ENCODE measurements at regions not wholly inside any gene's neighbourhood (a gene's known extent, or its start where the extent isn't known, plus 50 kb on each side); places are given as distances from the start of the nearest gene placed in this dataset.

GRCh38 chr5:4243479-4244264, 648.0 kb downstream of the IRX1 start:
- no peak for DNase-seq

GRCh38 chr5:4244306-4244705, 648.7 kb downstream of the IRX1 start:
- DNase-seq: no peak

- DNase-seq: no peak
Measured at GRCh38 chr5:4245076-4245475, 649.4 kb downstream of the IRX1 start.

GRCh38 chr5:4245511-4245910, 649.9 kb downstream of the IRX1 start:
- no peak for DNase-seq

- DNase-seq: no peak
Measured at GRCh38 chr5:4246447-4246846, 650.8 kb downstream of the IRX1 start.

GRCh38 chr5:4250254-4250653, 654.6 kb downstream of the IRX1 start:
- no peak for DNase-seq

- no peak for DNase-seq
Measured at GRCh38 chr5:4252385-4252784, 656.8 kb downstream of the IRX1 start.

GRCh38 chr5:4254736-4255135, 659.1 kb downstream of the IRX1 start:
- no peak for DNase-seq

- no peak for DNase-seq
Measured at GRCh38 chr5:4255441-4255840, 659.8 kb downstream of the IRX1 start.

GRCh38 chr5:4258170-4258569, 662.5 kb downstream of the IRX1 start:
- no peak for DNase-seq

GRCh38 chr5:4271193-4271592, 675.6 kb downstream of the IRX1 start:
- DNase-seq: no peak

- no peak for DNase-seq
Measured at GRCh38 chr5:4275232-4275631, 679.6 kb downstream of the IRX1 start.

GRCh38 chr5:4294878-4295277, 699.2 kb downstream of the IRX1 start:
- no peak for DNase-seq

- no peak for DNase-seq
Measured at GRCh38 chr5:4295663-4296339, 700.2 kb downstream of the IRX1 start.

GRCh38 chr5:4306057-4306456, 710.4 kb downstream of the IRX1 start:
- DNase-seq: no peak

GRCh38 chr5:4309026-4309425, 713.4 kb downstream of the IRX1 start:
- DNase-seq: no peak

- DNase-seq: no peak
Measured at GRCh38 chr5:4313138-4313537, 717.5 kb downstream of the IRX1 start.

GRCh38 chr5:4319478-4320128, 724.0 kb downstream of the IRX1 start:
- no peak for DNase-seq

GRCh38 chr5:4330327-4330726, 734.7 kb downstream of the IRX1 start:
- DNase-seq: no peak

- DNase-seq: no peak
Measured at GRCh38 chr5:4335078-4335477, 739.4 kb downstream of the IRX1 start.

GRCh38 chr5:4337519-4337918, 741.9 kb downstream of the IRX1 start:
- no peak for DNase-seq

- no peak for DNase-seq
Measured at GRCh38 chr5:4339949-4340348, 744.3 kb downstream of the IRX1 start.

GRCh38 chr5:4345850-4346249, 750.2 kb downstream of the IRX1 start:
- DNase-seq: no peak

GRCh38 chr5:4348423-4348822, 752.8 kb downstream of the IRX1 start:
- no peak for DNase-seq

Measured in T1000 (cell line).